Adrenal gland (tissue), 9 donors: ENCODE measurements at regions not wholly inside any gene's neighbourhood (a gene's known extent, or its start where the extent isn't known, plus 50 kb on each side); places are given as distances from the start of the nearest gene placed in this dataset.

Experiments used
- DNase-seq, 7 donors: peaks; one replicate each; pipeline ENCODE4 v3.0.0-alpha.2; 2019 to 2020
- H3K27ac ChIP-seq, 5 donors: fragments of 200-600 bp; sonication (generic) in 4 of 5; 1 replicate in 3 of 5; 2 replicates in 2 of 5; pipeline versions ENCODE4 v1.5.1 to v1.8.0; 2016 to 2020; ENCODE audit warnings: mild to moderate bottlenecking in 1 of 5
- H3K27me3 ChIP-seq: fragments of 200-600 bp; 2 replicates; pipeline ENCODE4 v1.8.0; 2021
- H3K36me3 ChIP-seq, 2 donors: fragments of 200-600 bp; replicated peaks in 1 of 2; 1 replicate in 1 of 2; 2 replicates in 1 of 2; pipeline versions ENCODE4 v1.5.1 to v1.8.0; 2018 to 2022
- H3K4me1 ChIP-seq, 2 donors: fragments of 200-600 bp; replicated peaks in 1 of 2; 1 replicate in 1 of 2; 2 replicates in 1 of 2; pipeline versions ENCODE4 v1.5.1 to v1.8.0; 2018 to 2021
- H3K4me3 ChIP-seq, 4 donors: fragments of 200-600 bp; sonication (generic) in 3 of 4; one replicate each; pipeline ENCODE4 v1.5.1; 2016 to 2018
- H3K9me3 ChIP-seq, 3 donors: fragments of 200-600 bp; sonication (generic) in 1 of 3; replicated peaks in 1 of 3; 1 replicate in 2 of 3; 2 replicates in 1 of 3; pipeline versions ENCODE4 v1.5.1 to v1.8.0; 2016 to 2021
- POLR2A ChIP-seq, 2 donors: fragments of 450-650 bp; IDR thresholded peaks; one replicate each; pipeline ENCODE4 v1.6.1; 2017; ENCODE audit warnings: antibody characterized with exemption in 2 of 2, mild to moderate bottlenecking in 2 of 2, moderate library complexity in 1 of 2
- WGBS, 4 donors: extraction: QIAGEN DNeasy Blood & Tissue Kit in 2 of 4; methylation state at CpG; one replicate each; pipeline versions ENCODE4 v1.1.5 to v1.1.7; 2013 to 2017; 5-methylcytosine and 5-hydroxymethylcytosine counted together
- intact Hi-C, 2 donors: fragments of 100-400 bp; cut with DNase I; formaldehyde crosslinking; loops; one replicate each; pipeline versions ENCODE4 v1.14.1 to v1.15.0; 2022 to 2023
- TF ChIP-seq, protein P1 (sequence below), 6 experiments: fragments of 450-650 bp in 4 of 6; fragments of 200-600 bp in 2 of 6; sonication (generic) in 1 of 6; IDR thresholded peaks; 1 replicate in 5 of 6; 2 replicates in 1 of 6; pipeline versions ENCODE4 v1.5.1 to v1.8.0; 2016 to 2021; ENCODE audit warnings: antibody characterized with exemption in 6 of 6, mild to moderate bottlenecking in 2 of 6, moderate library complexity in 1 of 6
- donor health status: healthy with polysubstance abuse.
- donor health status: Bipolar disorder and iron deficiency.
- donor health status: DM: yes; HTN: yes; CAD: no.
- donor health status: DM: no; HTN: no; CAD: no.
- donor health status: DM: no; HTN: no; CAD: no.

DNA sequence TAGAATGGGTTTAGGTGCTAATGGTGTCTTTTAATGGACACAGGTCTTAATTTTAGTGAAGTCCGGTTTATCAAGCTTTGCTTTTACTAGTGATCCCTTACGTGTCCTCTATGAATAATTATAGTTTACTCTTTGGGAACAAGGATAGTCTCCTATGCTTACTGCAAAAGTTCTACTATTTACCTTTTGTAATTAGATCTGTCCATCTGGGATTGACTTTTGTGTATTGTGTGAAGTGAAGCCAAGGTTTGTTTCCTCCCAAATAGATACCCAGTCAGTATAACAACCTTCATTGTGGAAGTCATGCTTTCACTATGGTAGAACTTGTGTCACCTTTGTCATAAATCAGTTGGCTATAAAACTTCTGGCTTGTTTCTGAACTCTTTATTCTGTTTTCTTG, 740.9 kb upstream of the CRIM1 start:
- TF ChIP-seq POLR2A (IDR thresholded peaks at IDR 0.05), result no peak
- TF ChIP-seq, protein P1, sequence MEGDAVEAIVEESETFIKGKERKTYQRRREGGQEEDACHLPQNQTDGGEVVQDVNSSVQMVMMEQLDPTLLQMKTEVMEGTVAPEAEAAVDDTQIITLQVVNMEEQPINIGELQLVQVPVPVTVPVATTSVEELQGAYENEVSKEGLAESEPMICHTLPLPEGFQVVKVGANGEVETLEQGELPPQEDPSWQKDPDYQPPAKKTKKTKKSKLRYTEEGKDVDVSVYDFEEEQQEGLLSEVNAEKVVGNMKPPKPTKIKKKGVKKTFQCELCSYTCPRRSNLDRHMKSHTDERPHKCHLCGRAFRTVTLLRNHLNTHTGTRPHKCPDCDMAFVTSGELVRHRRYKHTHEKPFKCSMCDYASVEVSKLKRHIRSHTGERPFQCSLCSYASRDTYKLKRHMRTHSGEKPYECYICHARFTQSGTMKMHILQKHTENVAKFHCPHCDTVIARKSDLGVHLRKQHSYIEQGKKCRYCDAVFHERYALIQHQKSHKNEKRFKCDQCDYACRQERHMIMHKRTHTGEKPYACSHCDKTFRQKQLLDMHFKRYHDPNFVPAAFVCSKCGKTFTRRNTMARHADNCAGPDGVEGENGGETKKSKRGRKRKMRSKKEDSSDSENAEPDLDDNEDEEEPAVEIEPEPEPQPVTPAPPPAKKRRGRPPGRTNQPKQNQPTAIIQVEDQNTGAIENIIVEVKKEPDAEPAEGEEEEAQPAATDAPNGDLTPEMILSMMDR (IDR thresholded peaks at IDR 0.05), result no peak
- WGBS, 4 donors, result 72 to 83% (median 82%) methylated on average over 2 of the region's 2 CpGs
- DNase-seq, result no peak

DNA sequence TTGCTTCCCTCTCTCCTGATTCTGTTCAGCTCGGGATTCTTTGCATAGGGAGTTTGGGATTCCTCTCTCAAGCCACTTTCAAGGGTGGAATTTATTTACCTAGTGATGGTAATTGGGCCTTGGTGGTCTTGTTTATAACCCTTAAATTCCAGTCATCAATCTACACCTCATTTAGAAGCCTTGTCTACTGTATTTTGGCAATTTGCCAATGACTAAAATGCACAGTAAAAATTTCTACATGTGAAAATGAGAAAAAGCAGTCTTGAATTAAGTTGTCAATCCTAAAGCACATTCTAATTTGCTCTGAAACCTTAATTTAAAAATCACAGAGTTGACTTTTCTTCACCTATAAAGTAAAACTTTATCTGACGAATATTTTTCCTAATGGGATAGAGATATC, 749.2 kb upstream of the CRIM1 start:
- no peak overlapping the region for H3K27ac ChIP-seq
- 43 to 50% (median 48%) methylated on average over 2 of the region's 2 CpGs for WGBS, 4 donors
- intact Hi-C loops, result no loop called here
- no peak for DNase-seq
- H3K36me3 ChIP-seq, result no peaks in the 10 kb centered on the region
- no peak overlapping the region for H3K4me3 ChIP-seq
- no peaks in the 10 kb centered on the region for H3K4me1 ChIP-seq
- no peaks in the 10 kb centered on the region for H3K9me3 ChIP-seq
- H3K27me3 ChIP-seq, result no peaks in the 10 kb centered on the region
- TF ChIP-seq, protein P1 (IDR thresholded peaks at IDR 0.05), result no peak
- no peak for TF ChIP-seq POLR2A (IDR thresholded peaks at IDR 0.05)

More for the DNA sequence above, 740.9 kb upstream of the CRIM1 start:
- Histone ChIP-seq H3K4me1 (no peaks in the 10 kb centered on the region), H3K36me3 (no peaks in the 10 kb centered on the region), H3K27me3 (no peaks in the 10 kb centered on the region), H3K4me3 (no peak overlapping the region), H3K27ac (no peak overlapping the region), H3K9me3 (peaks cover 0 to 5% (median 0%) of the 10 kb centered on the region in 3 donors)
- intact Hi-C loops, result no loop called here

DNA sequence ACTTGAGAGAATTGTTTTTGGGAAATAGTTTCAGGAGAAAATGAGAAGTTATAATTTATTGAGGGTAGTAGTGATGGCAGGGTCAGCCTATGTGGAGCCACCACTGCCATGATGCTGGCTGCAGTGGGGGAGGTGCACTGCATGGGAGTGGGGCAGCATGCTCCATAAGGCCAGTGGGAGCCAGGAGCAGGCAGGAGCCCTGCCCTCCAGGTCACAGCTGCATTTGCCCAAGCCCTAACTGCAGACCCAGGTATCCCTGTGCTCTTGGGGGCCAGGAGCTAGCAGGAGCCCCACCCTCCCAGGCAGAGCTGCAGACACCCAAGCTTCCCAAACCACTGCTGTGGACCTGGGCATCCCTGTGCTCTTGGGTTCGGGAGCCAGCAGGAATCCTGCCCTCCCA, 757.3 kb upstream of the CRIM1 start:
- no peaks in the 10 kb centered on the region for H3K27me3 ChIP-seq
- H3K9me3 ChIP-seq, result no peaks in the 10 kb centered on the region
- H3K4me1 ChIP-seq, result no peaks in the 10 kb centered on the region
- TF ChIP-seq, protein P1 (IDR thresholded peaks at IDR 0.05), result no peak
- no peak for TF ChIP-seq POLR2A (IDR thresholded peaks at IDR 0.05)
- no peak for DNase-seq
- H3K27ac ChIP-seq, result no peak overlapping the region
- no peaks in the 10 kb centered on the region for H3K36me3 ChIP-seq
- WGBS, 4 donors, result 43 to 50% methylated on average over 1 of the region's 1 CpG; no CpG with 5 or more reads in 2 of the 4 donors
- no peak overlapping the region for H3K4me3 ChIP-seq
- intact Hi-C loops, result no loop called here

DNA sequence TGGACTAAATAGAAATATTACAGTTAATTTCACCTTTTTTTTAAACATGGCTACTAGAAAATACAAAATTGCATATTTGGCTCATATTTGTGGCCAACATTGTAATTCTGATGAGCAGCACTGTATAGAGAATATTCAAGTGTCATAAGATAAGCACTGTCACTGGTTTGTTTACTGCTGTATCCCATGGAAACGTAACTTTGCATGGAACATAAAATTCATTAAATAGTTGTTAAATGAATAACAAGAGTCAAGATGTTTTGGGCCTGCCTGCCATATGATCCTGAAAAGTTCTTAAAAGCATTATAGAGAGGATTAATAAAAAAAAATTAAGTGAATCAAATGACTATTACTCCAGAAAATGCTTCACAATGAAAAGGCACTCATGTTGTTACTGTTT, 763.7 kb upstream of the CRIM1 start:
- WGBS, 4 donors, result 65 to 81% (median 71%) methylated on average over 1 of the region's 1 CpG
- no peak for DNase-seq
- intact Hi-C loops, result no loop called here
- Histone ChIP-seq H3K27me3 (no peaks in the 10 kb centered on the region), H3K36me3 (no peaks in the 10 kb centered on the region), H3K9me3 (no peaks in the 10 kb centered on the region), H3K27ac (no peak overlapping the region), H3K4me1 (no peaks in the 10 kb centered on the region), H3K4me3 (no peak overlapping the region)
- TF ChIP-seq, protein P1 (IDR thresholded peaks at IDR 0.05), result no peak
- TF ChIP-seq POLR2A (IDR thresholded peaks at IDR 0.05), result no peak
